ENCODE measurements at regions not wholly inside any gene's neighbourhood (a gene's known extent, or its start where the extent isn't known, plus 50 kb on each side); places are given as distances from the start of the nearest gene placed in this dataset.
"Not testable (repeated sequence)": the region's sequence is repeated elsewhere in the genome, so short reads cannot be mapped to it uniquely, and the experiment has no call there.

GRCh38 chr7:121497545-121497944 is 101.4 kb upstream of the FAM3C start:
- DNase-seq (ENCODE audit: low spot score), result not testable (repeated sequence)

- DNase-seq (ENCODE audit: low spot score), result no peak
These were observed 98.4 kb upstream of the FAM3C start for GRCh38 chr7:121494516-121494915.

GRCh38 chr7:121493553-121493952 is 97.4 kb upstream of the FAM3C start:
- no peak for DNase-seq (ENCODE audit: low spot score)

GRCh38 chr7:121490309-121490708 is 94.2 kb upstream of the FAM3C start:
- DNase-seq (ENCODE audit: low spot score), result no peak

GRCh38 chr7:121489440-121489839 is 93.3 kb upstream of the FAM3C start:
- DNase-seq (ENCODE audit: low spot score), result no peak

GRCh38 chr7:121488111-121488650 is 92.1 kb upstream of the FAM3C start:
- no peak for DNase-seq (ENCODE audit: low spot score)

GRCh38 chr7:121486590-121486989 is 90.5 kb upstream of the FAM3C start:
- no peak for DNase-seq (ENCODE audit: low spot score)

- no peak for DNase-seq (ENCODE audit: low spot score)
These were observed 89.5 kb upstream of the FAM3C start for GRCh38 chr7:121485467-121486243.

GRCh38 chr7:121484089-121484763 is 88.1 kb upstream of the FAM3C start:
- no peak for DNase-seq (ENCODE audit: low spot score)

GRCh38 chr7:121480566-121481335 is 84.6 kb upstream of the FAM3C start:
- no peak for DNase-seq (ENCODE audit: low spot score)

GRCh38 chr7:121480058-121480457 is 84.0 kb upstream of the FAM3C start:
- no peak for DNase-seq (ENCODE audit: low spot score)

- DNase-seq (ENCODE audit: low spot score), result no peak
These were observed 83.4 kb upstream of the FAM3C start for GRCh38 chr7:121479466-121479865.

GRCh38 chr7:121475806-121476205 is 79.7 kb upstream of the FAM3C start:
- no peak for DNase-seq (ENCODE audit: low spot score)

GRCh38 chr7:121474301-121474673 is 78.2 kb upstream of the FAM3C start:
- no peak for DNase-seq (ENCODE audit: low spot score)

GRCh38 chr7:121473645-121474300 is 77.7 kb upstream of the FAM3C start:
- no peak for DNase-seq (ENCODE audit: low spot score)

GRCh38 chr7:121466455-121466854 is 70.3 kb upstream of the FAM3C start:
- DNase-seq (ENCODE audit: low spot score), result no peak

- no peak for DNase-seq (ENCODE audit: low spot score)
These were observed 63.0 kb upstream of the FAM3C start for GRCh38 chr7:121459148-121459547.

GRCh38 chr7:121456785-121457359 is 60.8 kb upstream of the FAM3C start:
- no peak for DNase-seq (ENCODE audit: low spot score)

GRCh38 chr7:121456015-121456414 is 59.9 kb upstream of the FAM3C start:
- no peak for DNase-seq (ENCODE audit: low spot score)

GRCh38 chr7:121452389-121452788 is 56.3 kb upstream of the FAM3C start:
- no peak for DNase-seq (ENCODE audit: low spot score)

- no peak for DNase-seq (ENCODE audit: low spot score)
These were observed 55.4 kb upstream of the FAM3C start for GRCh38 chr7:121451367-121452094.
